GM23248 (cell line): ENCODE measurements at regions not wholly inside any gene's neighbourhood (a gene's known extent, or its start where the extent isn't known, plus 50 kb on each side); places are given as distances from the start of the nearest gene placed in this dataset.

Experiments
- DNase-seq: peaks from one replicate; pipeline ENCODE4 v3.0.0-alpha.2; 2015
- H2AFZ ChIP-seq: fragments of 200-600 bp; sonication (generic); 2 replicates; pipeline ENCODE4 v1.6.1; 2016; ENCODE audit warnings: antibody characterized with exemption
- H3F3A ChIP-seq: fragments of 200-600 bp; sonication (generic); 2 replicates; pipeline ENCODE4 v1.6.1; 2016; ENCODE audit warnings: mild to moderate bottlenecking, antibody characterized with exemption, mixed run types; ENCODE audit not compliant: insufficient read depth
- H3K27ac ChIP-seq: fragments of 200-600 bp; sonication (generic); 2 replicates; pipeline ENCODE4 v1.5.1; 2016; ENCODE audit warnings: mild to moderate bottlenecking
- H3K27me3 ChIP-seq: fragments of 200-600 bp; sonication (generic); replicated peaks from 2 replicates; pipeline ENCODE4 v1.6.1; 2016; ENCODE audit warnings: mild to moderate bottlenecking; ENCODE audit not compliant: insufficient read depth
- H3K36me3 ChIP-seq: fragments of 200-600 bp; sonication (generic); 2 replicates; pipeline ENCODE4 v1.6.1; 2016; ENCODE audit warnings: low read depth, mild to moderate bottlenecking
- H3K4me1 ChIP-seq: fragments of 200-600 bp; sonication (generic); 2 replicates; pipeline ENCODE4 v1.6.1; 2016; ENCODE audit warnings: mild to moderate bottlenecking; ENCODE audit not compliant: insufficient read depth
- H3K4me2 ChIP-seq: fragments of 200-600 bp; sonication (generic); one replicate; pipeline ENCODE4 v1.6.1; 2016; ENCODE audit warnings: mild to moderate bottlenecking; ENCODE audit not compliant: unreplicated experiment
- H3K4me3 ChIP-seq: fragments of 200-600 bp; sonication (generic); 2 replicates; pipeline ENCODE4 v1.5.1; 2016; ENCODE audit warnings: mild to moderate bottlenecking
- H3K79me2 ChIP-seq: fragments of 200-600 bp; sonication (generic); 2 replicates; pipeline ENCODE4 v1.6.1; 2016; ENCODE audit warnings: mild to moderate bottlenecking; ENCODE audit not compliant: insufficient read depth
- H3K9ac ChIP-seq: fragments of 200-600 bp; sonication (generic); 2 replicates; pipeline ENCODE4 v1.6.1; 2016; ENCODE audit warnings: mild to moderate bottlenecking
- H3K9me2 ChIP-seq: fragments of 200-600 bp; sonication (generic); 2 replicates; pipeline ENCODE4 v1.6.1; 2016; ENCODE audit warnings: mixed run types, mild to moderate bottlenecking, moderate library complexity; ENCODE audit not compliant: insufficient read depth
- H3K9me3 ChIP-seq: fragments of 200-600 bp; sonication (generic); one replicate; pipeline ENCODE4 v1.6.1; 2017; ENCODE audit warnings: low read depth
- H4K20me1 ChIP-seq: fragments of 200-600 bp; sonication (generic); 2 replicates; pipeline ENCODE4 v1.6.0; 2016; ENCODE audit not compliant: insufficient read depth
- EZH2 ChIP-seq: fragments of 200-600 bp; sonication (generic); IDR thresholded peaks from 2 replicates; pipeline ENCODE4 v1.6.1; 2018; ENCODE audit warnings: antibody characterized with exemption, mild to moderate bottlenecking; ENCODE audit not compliant: insufficient read depth, poor library complexity, severe bottlenecking
- EZH2phosphoT487 ChIP-seq: fragments of 200-600 bp; sonication (generic); IDR thresholded peaks from 2 replicates; pipeline ENCODE4 v1.6.1; 2018; ENCODE audit warnings: antibody characterized with exemption, moderate library complexity, mild to moderate bottlenecking, low read depth; ENCODE audit not compliant: insufficient read depth
- WGBS, 2 experiments: methylation state at CpG; one replicate each; pipeline ENCODE4 v1.1.6; 2015 to 2017; ENCODE audit warnings: low lambda C conversion rate in 2 of 2, low coverage in 1 of 2; ENCODE audit errors: missing lambda C conversion rate in 2 of 2; 5-methylcytosine and 5-hydroxymethylcytosine counted together
- in situ Hi-C: fragments of 300-500 bp; cut with MboI; formaldehyde crosslinking; loops from 2 replicates; pipeline ENCODE4 v1.15.0; 2020

DNA sequence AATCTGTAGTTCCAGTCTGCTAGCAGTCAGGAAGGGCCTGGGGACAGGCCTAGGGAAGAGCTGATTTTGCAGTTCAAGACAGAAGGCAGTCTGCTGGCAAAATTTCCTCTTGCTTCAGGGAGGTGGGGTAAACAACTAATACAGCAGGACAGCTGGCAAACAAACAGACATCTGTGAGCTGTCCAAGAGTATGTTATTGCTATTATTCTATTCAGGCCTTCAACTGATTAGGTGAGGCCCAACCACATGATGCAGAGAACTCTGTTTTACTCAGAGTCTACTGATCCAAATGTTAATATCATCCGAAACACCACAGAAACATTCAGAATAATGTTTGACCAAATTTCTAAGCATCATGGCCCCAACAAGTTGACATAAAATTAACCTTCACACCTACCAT is 161.0 kb upstream of the E2F7 start:
- no peak overlapping the region for H3K27ac ChIP-seq
- no peaks in the 10 kb centered on the region for H3K9me3 ChIP-seq
- no peaks in the 10 kb centered on the region for H3K36me3 ChIP-seq
- H3K4me1 ChIP-seq, result peaks cover 10% of the 10 kb centered on the region
- no peaks in the 10 kb centered on the region for H3K27me3 ChIP-seq
- no peaks in the 10 kb centered on the region for H4K20me1 ChIP-seq
- no peak for DNase-seq
- H3K9me2 ChIP-seq, result no peaks in the 10 kb centered on the region
- H3K9ac ChIP-seq, result no peak overlapping the region
- no peak overlapping the region for H3K4me2 ChIP-seq
- H3K79me2 ChIP-seq, result no peaks in the 10 kb centered on the region
- in situ Hi-C loops, result no loop called here
- peaks cover 2% of the 10 kb centered on the region for H3F3A ChIP-seq
- H3K4me3 ChIP-seq, result no peak overlapping the region
- TF ChIP-seq EZH2 (no peak), EZH2phosphoT487 (no peak)
- H2AFZ ChIP-seq, result no peak overlapping the region
- WGBS, 2 experiments, result 92 to 100% methylated on average over 1 of the region's 1 CpG

DNA sequence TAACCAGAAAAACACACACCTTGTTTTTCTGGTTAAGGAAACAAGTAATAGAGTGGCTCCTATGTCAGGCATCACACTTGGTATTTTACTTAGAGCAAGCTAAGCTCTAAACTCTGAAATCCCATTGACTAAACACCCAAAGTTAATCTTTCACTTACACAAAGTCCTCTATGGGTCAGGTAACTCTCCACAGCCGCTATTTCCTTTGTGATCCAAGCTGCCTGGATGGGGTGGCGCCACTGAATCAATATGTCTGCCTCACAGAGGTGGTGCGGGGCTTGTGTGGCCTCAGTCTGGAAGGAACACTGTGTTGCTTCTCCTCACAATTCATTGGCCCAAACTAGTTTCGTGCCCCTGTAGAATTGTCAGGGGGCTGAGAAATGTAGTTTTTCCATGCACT is 160.0 kb upstream of the E2F7 start:
- Histone ChIP-seq H4K20me1 (no peaks in the 10 kb centered on the region), H3K9ac (no peak overlapping the region), H3F3A (no peaks in the 10 kb centered on the region), H3K4me1 (peaks cover 6% of the 10 kb centered on the region; the same call in 1 of the 2 replicates), H3K79me2 (no peaks in the 10 kb centered on the region), H2AFZ (no peak overlapping the region), H3K27ac (no peak overlapping the region), H3K9me2 (no peaks in the 10 kb centered on the region), H3K9me3 (no peaks in the 10 kb centered on the region), H3K4me3 (no peak overlapping the region), H3K36me3 (no peaks in the 10 kb centered on the region), H3K4me2 (no peak overlapping the region), H3K27me3 (no peaks in the 10 kb centered on the region)
- WGBS, 2 experiments, result 87 to 94% methylated on average over 4 of the region's 4 CpGs
- DNase-seq, result no peak
- in situ Hi-C loops, result no loop called here
- TF ChIP-seq EZH2phosphoT487 (no peak), EZH2 (no peak)

DNA sequence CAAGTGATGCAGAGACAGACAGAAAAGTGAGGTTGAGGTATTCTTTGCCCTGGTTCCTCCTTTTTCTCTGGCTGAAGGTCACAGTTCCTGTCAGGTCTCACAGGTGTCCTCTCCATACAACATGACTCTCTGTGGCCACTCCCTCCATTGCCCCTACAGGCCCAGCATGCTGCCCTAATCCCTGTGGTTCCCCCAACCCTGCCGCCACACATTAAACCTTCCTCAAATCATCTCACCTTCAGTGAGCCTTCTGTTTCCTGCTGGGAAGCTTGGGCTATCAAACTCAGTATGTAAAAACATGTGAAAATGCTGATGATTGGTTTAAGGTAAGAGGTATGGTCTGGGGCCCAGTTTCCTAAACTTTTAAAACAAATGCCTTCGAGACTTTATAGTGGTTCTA is 159.0 kb upstream of the E2F7 start:
- Histone ChIP-seq H3K9ac (no peak overlapping the region), H4K20me1 (no peaks in the 10 kb centered on the region), H2AFZ (no peak overlapping the region), H3K27ac (no peak overlapping the region), H3K4me2 (no peak overlapping the region), H3K79me2 (no peaks in the 10 kb centered on the region), H3K9me2 (no peaks in the 10 kb centered on the region), H3K9me3 (no peaks in the 10 kb centered on the region), H3K27me3 (no peaks in the 10 kb centered on the region), H3K4me1 (peaks cover 6% of the 10 kb centered on the region; the same call in 1 of the 2 replicates), H3K36me3 (no peaks in the 10 kb centered on the region), H3F3A (no peaks in the 10 kb centered on the region), H3K4me3 (no peak overlapping the region)
- in situ Hi-C loops, result no loop called here
- TF ChIP-seq EZH2 (no peak), EZH2phosphoT487 (no peak)
- WGBS, 2 experiments, result 64 to 73% methylated on average over 2 of the region's 2 CpGs
- DNase-seq, result no peak

DNA sequence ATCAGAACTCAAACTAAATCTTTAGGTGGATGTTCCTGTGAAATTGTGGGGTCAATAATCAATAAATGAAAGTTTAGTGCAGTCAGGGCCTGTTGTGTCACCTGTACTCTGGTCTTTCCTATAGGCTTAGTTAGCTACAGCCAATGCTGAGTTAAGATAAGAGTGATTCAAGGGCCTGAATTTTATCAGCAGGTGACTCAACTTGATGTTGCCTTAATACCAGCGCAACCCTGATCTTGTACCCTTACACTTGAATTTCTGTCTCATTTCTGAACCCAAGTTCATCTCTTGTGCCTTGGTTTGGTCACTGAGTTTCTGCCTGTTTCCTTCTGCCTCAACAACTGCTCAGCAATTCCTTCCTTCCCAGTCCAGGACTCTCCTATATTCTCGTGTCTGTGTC is 157.0 kb upstream of the E2F7 start:
- no peaks in the 10 kb centered on the region for H4K20me1 ChIP-seq
- no peak for DNase-seq
- no peaks in the 10 kb centered on the region for H3K79me2 ChIP-seq
- no peaks in the 10 kb centered on the region for H3F3A ChIP-seq
- H3K4me3 ChIP-seq, result no peak overlapping the region
- H3K27me3 ChIP-seq, result no peaks in the 10 kb centered on the region
- H3K36me3 ChIP-seq, result no peaks in the 10 kb centered on the region
- H3K9me2 ChIP-seq, result no peaks in the 10 kb centered on the region
- WGBS, 2 experiments, result 95 to 96% methylated on average over 2 of the region's 2 CpGs
- no peak overlapping the region for H2AFZ ChIP-seq
- no peaks in the 10 kb centered on the region for H3K4me1 ChIP-seq
- H3K9ac ChIP-seq, result no peak overlapping the region
- in situ Hi-C loops, result no loop called here
- no peak overlapping the region for H3K27ac ChIP-seq
- H3K4me2 ChIP-seq, result no peak overlapping the region
- TF ChIP-seq EZH2phosphoT487 (no peak), EZH2 (no peak)
- H3K9me3 ChIP-seq, result no peaks in the 10 kb centered on the region

DNA sequence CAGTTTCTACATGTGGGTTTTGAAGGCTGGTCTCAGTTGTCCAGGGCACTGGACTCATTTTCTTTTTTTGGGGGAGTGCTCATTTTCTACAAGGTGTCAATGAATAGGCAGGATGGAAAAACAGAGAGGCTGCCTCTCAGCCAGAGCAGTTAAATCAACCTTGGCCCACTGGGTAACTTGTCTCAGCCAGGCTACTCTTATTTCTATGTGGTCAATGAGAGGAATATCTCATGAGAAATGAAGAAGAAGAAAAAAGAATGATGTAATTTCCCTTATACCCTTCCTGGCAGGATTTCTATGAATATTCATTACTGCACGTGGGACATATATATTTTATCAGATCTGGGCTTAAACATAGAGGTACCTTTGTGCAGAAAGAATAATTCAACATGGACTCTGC is 155.2 kb upstream of the E2F7 start:
- H3K9me3 ChIP-seq, result no peaks in the 10 kb centered on the region
- H3K4me1 ChIP-seq, result no peaks in the 10 kb centered on the region
- H3K9ac ChIP-seq, result no peak overlapping the region
- 42 to 54% methylated on average over 1 of the region's 1 CpG for WGBS, 2 experiments
- no peaks in the 10 kb centered on the region for H3K79me2 ChIP-seq
- H3K27ac ChIP-seq, result no peak overlapping the region
- no peaks in the 10 kb centered on the region for H3K27me3 ChIP-seq
- TF ChIP-seq EZH2, result no peak
- TF ChIP-seq EZH2phosphoT487, result no peak
- H3K4me2 ChIP-seq, result no peak overlapping the region
- no peak for DNase-seq
- H4K20me1 ChIP-seq, result no peaks in the 10 kb centered on the region
- H3K4me3 ChIP-seq, result no peak overlapping the region
- H3F3A ChIP-seq, result peaks cover under 1% of the 10 kb centered on the region; the same call in 1 of the 2 replicates
- no peaks in the 10 kb centered on the region for H3K36me3 ChIP-seq
- H2AFZ ChIP-seq, result no peak overlapping the region
- in situ Hi-C loops, result no loop called here
- no peaks in the 10 kb centered on the region for H3K9me2 ChIP-seq
